H1 (cell line): ENCODE measurements at regions not wholly inside any gene's neighbourhood (a gene's known extent, or its start where the extent isn't known, plus 50 kb on each side); places are given as distances from the start of the nearest gene placed in this dataset.

Experiments used
- CTCF ChIA-PET: fragments of 300-600 bp; sonication (Branson Sonifier 250); formaldehyde crosslinking; loops from one replicate; lab custom pipeline; 2021; ENCODE audit not compliant: partially characterized antibody; lab: Charles Lee
- POLR2A ChIA-PET: fragments of 300-600 bp; sonication (Branson Sonifier 250); formaldehyde crosslinking; loops from one replicate; lab custom pipeline; 2021; ENCODE audit warnings: inconsistent platforms; ENCODE audit not compliant: partially characterized antibody; lab: Charles Lee
- DNase-seq, 2 experiments: peaks; one replicate each; pipeline versions ENCODE4 v3.0.0 to v3.0.0-alpha.2; 2010 to 2022; ENCODE audit warnings: low spot score in 2 of 2, low read depth in 1 of 2, mixed read lengths in 1 of 2
- FAIRE-seq: peaks from 2 replicates; lab custom pipeline; 2011; peaks lifted over from hg19 to GRCh38; lab: Jason Lieb, UNC
- H2AFZ ChIP-seq: 2 replicates; pipeline ENCODE4 v1.8.1; 2012; ENCODE audit warnings: low read length, inconsistent platforms
- H2AK5ac ChIP-seq: 2 replicates; pipeline ENCODE4 v1.6.1; 2013; ENCODE audit warnings: low read depth, low read length
- H2BK120ac ChIP-seq: replicated peaks from 2 replicates; pipeline ENCODE3; 2013; ENCODE audit warnings: low read depth, low read length, inconsistent platforms
- H2BK12ac ChIP-seq: 2 replicates; pipeline ENCODE4 v1.6.1; 2013; ENCODE audit warnings: low read depth, low read length
- H2BK15ac ChIP-seq: 2 replicates; pipeline ENCODE4 v1.6.1; 2013; ENCODE audit warnings: low read length
- H2BK20ac ChIP-seq: 2 replicates; pipeline ENCODE4 v1.6.1; 2013; ENCODE audit warnings: low read length
- H2BK5ac ChIP-seq: 2 replicates; pipeline ENCODE4 v1.6.1; 2013; ENCODE audit warnings: low read depth, low read length
- H3K14ac ChIP-seq: 2 replicates; pipeline ENCODE4 v1.6.1; 2013; ENCODE audit warnings: inconsistent platforms; ENCODE audit not compliant: insufficient read length
- H3K18ac ChIP-seq: 2 replicates; pipeline ENCODE4 v1.6.1; 2013; ENCODE audit warnings: low read length; ENCODE audit errors: extremely low read depth
- H3K23ac ChIP-seq: 2 replicates; pipeline ENCODE4 v1.6.1; 2013; ENCODE audit warnings: inconsistent platforms; ENCODE audit not compliant: insufficient read length
- H3K23me2 ChIP-seq: 2 replicates; pipeline ENCODE4 v1.6.1; 2013; ENCODE audit warnings: low read depth, low read length
- H3K27ac ChIP-seq: 2 replicates; pipeline ENCODE4 v1.6.1; 2011; ENCODE audit warnings: low read depth, low read length, inconsistent platforms
- H3K27me3 ChIP-seq, 4 experiments: replicated peaks in 1 of 4; 1 replicate in 1 of 4; 2 replicates in 3 of 4; pipeline versions ENCODE4 v1.6.1 to v1.8.1; 2011 to 2013; ENCODE audit warnings: low read length in 3 of 4, mild to moderate bottlenecking in 3 of 4, inconsistent platforms in 2 of 4, mixed read lengths in 2 of 4, moderate library complexity in 1 of 4; ENCODE audit not compliant: control insufficient read depth in 3 of 4, insufficient read depth in 3 of 4; ENCODE audit errors: extremely low read depth in 1 of 4
- H3K36me3 ChIP-seq, 4 experiments: 2 replicates each; pipeline versions ENCODE4 v1.6.1 to v1.8.1; 2011 to 2013; ENCODE audit warnings: mild to moderate bottlenecking in 4 of 4, low read length in 3 of 4, moderate library complexity in 2 of 4, control low read depth in 1 of 4, inconsistent platforms in 1 of 4; ENCODE audit not compliant: insufficient read depth in 4 of 4, control insufficient read depth in 2 of 4
- H3K4ac ChIP-seq: replicated peaks from 2 replicates; pipeline ENCODE3; 2013; ENCODE audit warnings: low read length, low read depth, mixed read lengths, inconsistent platforms; ENCODE audit not compliant: insufficient read length
- H3K4me1 ChIP-seq, 4 experiments: replicated peaks in 1 of 4; 1 replicate in 1 of 4; 2 replicates in 3 of 4; pipeline versions ENCODE4 v1.6.1 to v1.8.1; 2011 to 2013; ENCODE audit warnings: low read length in 3 of 4, inconsistent platforms in 2 of 4, mixed read lengths in 1 of 4; ENCODE audit not compliant: insufficient read depth in 4 of 4, control insufficient read depth in 3 of 4
- H3K4me2 ChIP-seq, 2 experiments: 2 replicates each; pipeline versions ENCODE4 v1.6.1 to v1.8.1; 2011 to 2013; ENCODE audit warnings: low read depth in 2 of 2, low read length in 2 of 2, control low read depth in 1 of 2, inconsistent platforms in 1 of 2, mild to moderate bottlenecking in 1 of 2; ENCODE audit not compliant: insufficient read depth in 1 of 2
- H3K4me3 ChIP-seq, 4 experiments: fragments of 200-600, 300-600 bp in 1 of 4; sonication (generic), shearing (Covaris generic), sonication (Bioruptor Twin) in 1 of 4; 2 replicates each; pipeline versions ENCODE4 v1.5.1 to v1.8.1; 2011 to 2016; ENCODE audit warnings: low read length in 4 of 4, low read depth in 3 of 4, control low read depth in 2 of 4, inconsistent platforms in 2 of 4, mild to moderate bottlenecking in 2 of 4, mixed read lengths in 1 of 4, moderate library complexity in 1 of 4; ENCODE audit not compliant: insufficient read depth in 2 of 4; ENCODE audit errors: extremely low read depth in 1 of 4
- H3K56ac ChIP-seq: replicated peaks from 2 replicates; pipeline ENCODE3; 2013; ENCODE audit warnings: low read depth, mild to moderate bottlenecking, mixed read lengths, low read length, inconsistent platforms; ENCODE audit not compliant: insufficient read length
- H3K79me1 ChIP-seq: 2 replicates; pipeline ENCODE4 v1.6.1; 2013; ENCODE audit warnings: low read depth, low read length, control low read depth
- H3K79me2 ChIP-seq, 2 experiments: 2 replicates each; pipeline versions ENCODE4 v1.6.1 to v1.8.1; 2012 to 2013; ENCODE audit warnings: low read length in 2 of 2, mild to moderate bottlenecking in 2 of 2, inconsistent platforms in 1 of 2; ENCODE audit not compliant: insufficient read depth in 2 of 2, control insufficient read depth in 1 of 2
- H3K9ac ChIP-seq, 4 experiments: replicated peaks in 1 of 4; 1 replicate in 1 of 4; 2 replicates in 3 of 4; pipeline versions ENCODE4 v1.6.1 to v1.8.1; 2011 to 2013; ENCODE audit warnings: low read depth in 3 of 4, low read length in 3 of 4, control low read depth in 2 of 4, mild to moderate bottlenecking in 2 of 4, moderate library complexity in 2 of 4, inconsistent platforms in 1 of 4; ENCODE audit errors: extremely low read depth in 1 of 4
- H3K9me3 ChIP-seq, 2 experiments: 2 replicates each; pipeline versions ENCODE4 v1.6.1 to v1.8.1; 2012 to 2013; ENCODE audit warnings: mild to moderate bottlenecking in 2 of 2, moderate library complexity in 2 of 2, control low read depth in 1 of 2, inconsistent platforms in 1 of 2, low read depth in 1 of 2, low read length in 1 of 2, mixed read lengths in 1 of 2; ENCODE audit not compliant: insufficient read depth in 2 of 2
- H4K20me1 ChIP-seq, 2 experiments: replicated peaks in 1 of 2; 2 replicates each; pipeline versions ENCODE3 to v1.8.1; 2011 to 2013; ENCODE audit warnings: inconsistent platforms in 2 of 2, low read length in 2 of 2, mild to moderate bottlenecking in 1 of 2; ENCODE audit not compliant: insufficient read depth in 2 of 2, control insufficient read depth in 1 of 2
- H4K5ac ChIP-seq: 2 replicates; pipeline ENCODE4 v1.6.1; 2013; ENCODE audit warnings: low read length, low read depth, mixed read lengths, inconsistent platforms; ENCODE audit not compliant: insufficient read length
- H4K8ac ChIP-seq: 2 replicates; pipeline ENCODE4 v1.8.0; 2013; ENCODE audit warnings: mild to moderate bottlenecking, moderate library complexity, low read length, inconsistent platforms; ENCODE audit not compliant: insufficient read depth; ENCODE audit errors: extremely low read depth
- H4K91ac ChIP-seq: replicated peaks from 2 replicates; pipeline ENCODE3; 2013; ENCODE audit warnings: low read length, mixed read lengths, inconsistent platforms; ENCODE audit not compliant: insufficient read length
- RBBP5 ChIP-seq: IDR thresholded peaks from 2 replicates; pipeline ENCODE4 v1.7.1; 2012; ENCODE audit warnings: low read depth, mild to moderate bottlenecking, inconsistent platforms, low read length, moderate library complexity, borderline replicate concordance
- TAF1 ChIP-seq: IDR thresholded peaks from 2 replicates; pipeline ENCODE4 v1.6.1; 2011; ENCODE audit warnings: mild to moderate bottlenecking, low read depth, low read length
- WGBS, 2 experiments: shearing (Covaris generic) in 1 of 2; methylation state at CpG; one replicate each; pipeline versions ENCODE4 v1.1.6 to v1.1.7; 2013 to 2015; ENCODE audit warnings: low lambda C conversion rate in 2 of 2, mixed read lengths in 2 of 2, inconsistent platforms in 1 of 2, low coverage in 1 of 2, missing lambda C conversion rate in 1 of 2; ENCODE audit not compliant: insufficient replicate concordance in 2 of 2, insufficient coverage in 1 of 2, insufficient read length in 1 of 2; ENCODE audit errors: extremely low coverage in 1 of 2, missing lambda C conversion rate in 1 of 2; 5-methylcytosine and 5-hydroxymethylcytosine counted together

- H3K9me3 ChIP-seq, result peaks cover 0 to 2% of the 10 kb centered on the region in 2 experiments; a peak in 1 of 4 replicates
- no peak overlapping the region for H4K8ac ChIP-seq
- H4K5ac ChIP-seq, result no peak overlapping the region
- no peak overlapping the region for H3K56ac ChIP-seq
- no peak overlapping the region for H3K4ac ChIP-seq
- H3K27ac ChIP-seq, result no peak overlapping the region
- H3K23ac ChIP-seq, result no peak overlapping the region
- no peak overlapping the region for H3K4me3 ChIP-seq
- TF ChIP-seq RBBP5 (no peak), TAF1 (no peak)
- no peaks in the 10 kb centered on the region for H3K79me1 ChIP-seq
- ChIA-PET CTCF (no interaction called here), POLR2A (interaction anchor here (0.6 kb wide), 1 partner anchor 16 kb away, joined by 4 read pairs; no protein-coding TSS in a partner anchor)
- WGBS, 2 experiments, result 94% methylated on average over 3 of the region's 3 CpGs; no CpG with 5 or more reads in 1 of the 2 experiments
- H3K14ac ChIP-seq, result no peak overlapping the region
- H3K36me3 ChIP-seq, result no peaks in the 10 kb centered on the region; a peak in 1 of 8 replicates
- H2BK5ac ChIP-seq, result no peak overlapping the region
- H2AK5ac ChIP-seq, result no peak overlapping the region
- H3K27me3 ChIP-seq, result no peaks in the 10 kb centered on the region
- no peaks in the 10 kb centered on the region for H3K79me2 ChIP-seq
- DNase-seq, result no peak
- no peak for FAIRE-seq
- H2AFZ ChIP-seq, result peak overlapping the region; percentile 31; the same call in 1 of the 2 replicates
- no peaks in the 10 kb centered on the region for H3K4me1 ChIP-seq
- no peak overlapping the region for H3K9ac ChIP-seq
- H4K20me1 ChIP-seq, result no peaks in the 10 kb centered on the region
- H2BK120ac ChIP-seq, result no peak overlapping the region
- H3K18ac ChIP-seq, result no peak overlapping the region
- H4K91ac ChIP-seq, result no peak overlapping the region
- H2BK15ac ChIP-seq, result no peak overlapping the region
- H2BK12ac ChIP-seq, result no peak overlapping the region
- no peak overlapping the region for H3K4me2 ChIP-seq
- H2BK20ac ChIP-seq, result no peak overlapping the region
- H3K23me2 ChIP-seq, result no peaks in the 10 kb centered on the region
Measured at GRCh38 chr13:84192125-84192524, 309.9 kb upstream of the SLITRK1 start.
